BLaER1 treated with 17β-estradiol and CSF1 and Interleukin-3, amounts not matched to agents 10 nM and 100 nM (cell line): ENCODE measurements at regions not wholly inside any gene's neighbourhood (a gene's known extent, or its start where the extent isn't known, plus 50 kb on each side); places are given as distances from the start of the nearest gene placed in this dataset.

Source experiments
- H3K27ac ChIP-seq, 11 experiments: shearing (Covaris generic); formaldehyde crosslinking; 2 replicates each; pipeline ENCODE4 v1.8.1; 2022
- H3K27me3 ChIP-seq, 11 experiments: shearing (Covaris generic); formaldehyde crosslinking; 2 replicates each; pipeline ENCODE4 v1.8.1; 2022
- H3K36me3 ChIP-seq, 11 experiments: shearing (Covaris generic); formaldehyde crosslinking; 2 replicates each; pipeline ENCODE4 v1.8.1; 2022
- H3K4me1 ChIP-seq, 10 experiments: shearing (Covaris generic); formaldehyde crosslinking; 2 replicates each; pipeline ENCODE4 v1.8.1; 2022
- H3K4me2 ChIP-seq, 11 experiments: shearing (Covaris generic); formaldehyde crosslinking; 2 replicates each; pipeline ENCODE4 v1.8.1; 2022
- H3K4me3 ChIP-seq, 10 experiments: shearing (Covaris generic); formaldehyde crosslinking; 2 replicates each; pipeline ENCODE4 v1.8.1; 2022
- H3K9ac ChIP-seq, 11 experiments: shearing (Covaris generic); formaldehyde crosslinking; 2 replicates each; pipeline ENCODE4 v1.8.1; 2022
- H3K9me3 ChIP-seq, 11 experiments: shearing (Covaris generic); formaldehyde crosslinking; replicated peaks in 1 of 11; 2 replicates each; pipeline ENCODE4 v1.8.1; 2022
- H4K20me1 ChIP-seq, 11 experiments: shearing (Covaris generic); formaldehyde crosslinking; 2 replicates each; pipeline ENCODE4 v1.8.1; 2022
- Cebpa-rat ChIP-seq, 11 experiments: shearing (Covaris generic); IDR thresholded peaks; 2 replicates each; pipeline ENCODE4 v1.8.1; 2022

DNA sequence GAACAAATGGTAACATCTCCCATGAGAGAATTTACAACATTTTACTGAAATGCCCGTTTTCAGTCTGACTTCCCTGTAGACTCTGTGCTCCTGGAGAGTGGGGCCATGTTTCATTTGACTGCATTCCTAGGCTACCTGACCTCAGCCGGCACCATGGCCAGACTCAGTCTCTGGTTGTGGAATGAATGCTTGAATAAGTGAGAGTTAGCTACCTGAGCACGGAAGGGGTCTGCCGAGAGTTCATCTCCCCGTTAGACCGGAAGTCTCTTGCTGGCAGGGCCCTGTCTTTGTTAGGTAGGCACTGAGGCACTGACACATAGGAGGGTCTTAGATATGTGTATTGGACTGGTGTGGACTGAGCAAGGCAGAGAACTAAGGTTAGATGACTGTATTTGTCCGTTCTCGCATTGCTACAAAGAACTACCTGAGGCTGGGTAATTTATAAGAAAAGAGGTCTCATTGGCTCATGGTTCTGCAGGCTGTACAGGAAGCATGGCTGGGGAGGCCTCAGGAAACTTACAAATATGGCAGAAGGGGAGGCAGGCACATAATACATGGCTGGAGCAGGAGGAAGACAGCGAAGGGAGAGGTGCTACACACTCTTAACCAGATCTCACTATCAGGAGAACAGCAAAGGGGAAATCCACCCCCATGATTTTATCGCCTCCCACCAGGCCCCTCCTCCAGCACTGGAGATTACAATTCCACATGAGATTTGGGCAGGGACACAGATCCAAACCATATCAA lies 271.2 kb downstream of the GLI2 start:
- no peak overlapping the region for H3K9ac ChIP-seq
- no peaks in the 10 kb centered on the region for H3K36me3 ChIP-seq
- no peak for TF ChIP-seq Cebpa-rat (IDR thresholded peaks at IDR 0.05)
- H3K27me3 ChIP-seq, result no peaks in the 10 kb centered on the region
- H4K20me1 ChIP-seq, result no peaks in the 10 kb centered on the region
- no peak overlapping the region for H3K4me3 ChIP-seq
- H3K9me3 ChIP-seq, result peaks cover 0 to 13% (median 4%) of the 10 kb centered on the region in 11 experiments; a peak in 5 of 22 replicates
- H3K27ac ChIP-seq, result no peak overlapping the region
- no peak overlapping the region for H3K4me2 ChIP-seq
- H3K4me1 ChIP-seq, result peaks cover 0 to 3% (median 0%) of the 10 kb centered on the region in 10 experiments; a peak in 1 of 20 replicates

DNA sequence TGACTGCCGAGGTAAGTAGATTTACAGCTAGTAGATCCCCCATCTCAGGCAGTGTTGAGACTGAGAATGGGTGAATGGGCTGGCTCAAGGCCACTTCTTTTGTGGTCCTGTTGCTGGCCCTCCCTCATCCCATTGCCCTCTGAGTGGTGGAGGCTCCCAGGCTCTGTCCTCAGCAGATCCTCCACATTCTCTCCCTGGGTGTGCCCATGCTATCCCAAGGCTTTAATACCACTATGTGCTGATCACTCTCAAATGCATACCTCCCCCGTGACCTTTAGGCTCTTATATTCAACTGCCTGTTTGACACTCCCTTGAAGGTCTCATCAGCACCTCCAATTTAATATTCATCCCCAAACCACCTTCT lies 271.8 kb downstream of the GLI2 start:
- H3K9ac ChIP-seq, result no peak overlapping the region
- no peaks in the 10 kb centered on the region for H3K27me3 ChIP-seq
- no peak for TF ChIP-seq Cebpa-rat (IDR thresholded peaks at IDR 0.05)
- no peaks in the 10 kb centered on the region for H3K36me3 ChIP-seq
- peaks cover 0 to 3% (median 0%) of the 10 kb centered on the region in 10 experiments; a peak in 1 of 20 replicates for H3K4me1 ChIP-seq
- no peak overlapping the region for H3K27ac ChIP-seq
- H4K20me1 ChIP-seq, result no peaks in the 10 kb centered on the region
- H3K4me2 ChIP-seq, result no peak overlapping the region
- H3K9me3 ChIP-seq, result peaks cover 0 to 13% (median 4%) of the 10 kb centered on the region in 11 experiments; a peak in 5 of 22 replicates
- no peak overlapping the region for H3K4me3 ChIP-seq

DNA sequence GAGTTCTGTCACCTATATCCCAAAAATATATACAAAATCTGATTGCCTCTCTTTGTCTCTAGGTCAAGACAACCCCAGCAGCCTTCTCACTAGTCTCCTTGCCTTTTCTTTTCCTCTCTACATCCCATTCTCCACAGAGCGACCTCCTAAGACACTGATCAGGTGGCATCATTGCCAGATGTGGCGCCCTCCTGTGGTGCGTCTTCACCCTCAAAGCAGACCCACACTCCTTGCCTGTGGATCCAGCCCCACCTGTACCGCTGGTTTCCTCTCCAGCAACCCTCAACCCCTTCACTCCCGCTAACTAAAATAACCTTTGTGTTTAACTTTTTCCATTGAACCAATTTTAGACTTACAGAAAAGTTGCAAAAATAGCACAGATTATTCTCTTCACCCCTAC lies 273.3 kb downstream of the GLI2 start:
- H3K9ac ChIP-seq, result no peak overlapping the region
- H3K27ac ChIP-seq, result no peak overlapping the region
- no peak for TF ChIP-seq Cebpa-rat (IDR thresholded peaks at IDR 0.05)
- H3K36me3 ChIP-seq, result no peaks in the 10 kb centered on the region
- no peak overlapping the region for H3K4me2 ChIP-seq
- H3K9me3 ChIP-seq, result peaks cover 0 to 16% (median 4%) of the 10 kb centered on the region in 11 experiments; a peak in 8 of 22 replicates
- no peaks in the 10 kb centered on the region for H3K27me3 ChIP-seq
- peaks cover 0 to 3% (median 0%) of the 10 kb centered on the region in 10 experiments; a peak in 1 of 20 replicates for H3K4me1 ChIP-seq
- H3K4me3 ChIP-seq, result no peak overlapping the region
- no peaks in the 10 kb centered on the region for H4K20me1 ChIP-seq

DNA sequence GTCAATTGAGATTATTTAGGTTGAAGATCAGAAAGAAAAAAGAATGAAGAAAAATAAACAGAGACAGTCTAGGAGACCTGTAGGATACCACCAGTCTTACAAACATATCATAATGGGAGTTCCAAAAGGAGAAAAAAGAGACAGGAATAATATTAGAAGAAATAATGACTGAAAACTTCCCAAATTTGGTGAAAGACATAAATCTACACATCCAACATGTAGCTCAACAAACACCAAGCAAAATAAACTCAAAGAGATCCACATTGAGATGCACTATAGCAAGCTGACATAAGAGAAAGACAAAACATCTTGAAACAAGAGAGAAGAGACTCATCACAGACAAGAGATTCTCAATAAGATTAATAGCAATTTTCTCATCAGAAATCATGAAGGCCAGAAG lies 274.0 kb downstream of the TFCP2L1 start:
- Histone ChIP-seq H3K36me3 (no peaks in the 10 kb centered on the region), H3K27me3 (no peaks in the 10 kb centered on the region), H3K4me1 (peaks cover 0 to 3% (median 0%) of the 10 kb centered on the region in 10 experiments; a peak in 1 of 20 replicates), H3K27ac (no peak overlapping the region), H4K20me1 (no peaks in the 10 kb centered on the region), H3K9me3 (peaks cover 4 to 27% (median 11%) of the 10 kb centered on the region in 11 experiments; a peak in 13 of 22 replicates), H3K9ac (no peak overlapping the region), H3K4me3 (no peak overlapping the region), H3K4me2 (no peak overlapping the region)
- no peak for TF ChIP-seq Cebpa-rat (IDR thresholded peaks at IDR 0.05)

DNA sequence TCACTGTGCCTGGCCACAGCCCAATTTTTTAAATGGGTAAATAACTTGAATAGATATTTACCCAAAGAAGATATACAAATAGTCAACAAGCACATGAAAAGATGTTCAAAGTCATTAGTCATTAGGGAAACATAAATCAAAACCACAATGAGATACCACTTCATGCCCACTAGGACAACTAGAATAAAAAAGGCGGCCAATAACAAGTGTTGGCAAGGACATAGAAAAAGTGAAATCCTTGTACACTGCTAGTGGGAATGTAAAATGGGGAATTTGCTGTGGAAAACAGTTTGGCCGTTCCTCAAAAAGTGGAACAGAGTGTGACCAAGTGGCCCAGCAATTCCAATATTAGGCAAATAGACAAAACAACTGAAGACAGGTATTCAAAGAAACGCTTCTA lies 270.1 kb downstream of the TFCP2L1 start:
- no peaks in the 10 kb centered on the region for H3K27me3 ChIP-seq
- no peak overlapping the region for H3K27ac ChIP-seq
- no peaks in the 10 kb centered on the region for H4K20me1 ChIP-seq
- H3K4me2 ChIP-seq, result no peak overlapping the region
- no peak for TF ChIP-seq Cebpa-rat (IDR thresholded peaks at IDR 0.05)
- H3K9ac ChIP-seq, result no peak overlapping the region
- peaks cover 4 to 27% (median 11%) of the 10 kb centered on the region in 11 experiments; a peak in 13 of 22 replicates for H3K9me3 ChIP-seq
- H3K4me1 ChIP-seq, result no peaks in the 10 kb centered on the region
- no peak overlapping the region for H3K4me3 ChIP-seq
- no peaks in the 10 kb centered on the region for H3K36me3 ChIP-seq

DNA sequence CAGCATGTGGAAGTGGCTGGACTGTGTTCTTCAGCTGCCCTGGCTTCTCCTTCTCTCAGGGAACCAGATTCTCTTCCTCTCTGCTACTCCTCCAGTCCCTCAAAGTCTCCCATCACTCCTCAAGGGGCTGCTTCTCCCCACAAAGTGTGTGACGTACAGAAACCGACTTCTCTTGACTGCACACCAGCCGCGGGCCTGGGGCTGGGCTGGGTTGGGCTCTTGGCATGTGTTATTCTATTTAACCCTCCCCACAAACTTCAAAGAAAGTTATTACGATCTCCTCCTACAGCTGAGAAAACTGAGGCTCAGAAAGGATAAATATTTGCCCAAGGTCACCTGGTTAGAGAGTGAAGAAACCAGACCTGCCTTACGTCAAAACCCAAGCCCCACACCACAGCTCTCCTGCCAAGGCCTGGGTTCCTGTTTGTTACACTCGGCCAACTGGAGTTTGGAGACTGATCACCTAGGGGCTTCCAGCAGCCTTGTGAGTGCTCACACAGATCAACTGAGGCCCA lies 269.0 kb downstream of the TFCP2L1 start:
- no peak overlapping the region for H3K4me2 ChIP-seq
- H3K27ac ChIP-seq, result no peak overlapping the region
- H3K9me3 ChIP-seq, result peaks cover 1 to 23% (median 8%) of the 10 kb centered on the region in 11 experiments; a peak in 13 of 22 replicates
- no peak for TF ChIP-seq Cebpa-rat (IDR thresholded peaks at IDR 0.05)
- no peaks in the 10 kb centered on the region for H3K4me1 ChIP-seq
- no peaks in the 10 kb centered on the region for H3K36me3 ChIP-seq
- no peaks in the 10 kb centered on the region for H3K27me3 ChIP-seq
- H4K20me1 ChIP-seq, result no peaks in the 10 kb centered on the region
- H3K9ac ChIP-seq, result no peak overlapping the region
- H3K4me3 ChIP-seq, result no peak overlapping the region

DNA sequence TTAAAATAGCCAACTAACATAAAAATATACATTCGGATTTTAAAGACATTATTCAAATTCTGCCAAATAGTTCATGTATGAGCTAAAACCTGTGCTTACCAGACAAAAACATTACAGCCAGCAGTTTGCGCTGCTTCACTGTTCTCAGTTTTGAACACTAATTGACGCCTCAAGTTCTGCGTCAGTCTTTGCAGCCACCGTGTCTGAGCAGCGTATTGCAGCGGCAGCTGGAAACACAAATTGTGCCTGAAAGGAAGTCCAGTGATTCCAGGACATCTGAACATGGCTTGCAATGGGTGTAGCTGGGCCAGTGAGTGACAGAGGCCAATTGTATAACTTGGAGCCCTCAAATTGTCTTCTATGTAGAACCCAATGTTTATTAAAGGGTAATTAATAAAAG lies 267.6 kb downstream of the TFCP2L1 start:
- no peaks in the 10 kb centered on the region for H3K27me3 ChIP-seq
- peaks cover 0 to 14% (median 8%) of the 10 kb centered on the region in 11 experiments; a peak in 9 of 22 replicates for H3K9me3 ChIP-seq
- H3K9ac ChIP-seq, result no peak overlapping the region
- H3K4me1 ChIP-seq, result no peaks in the 10 kb centered on the region
- no peak overlapping the region for H3K27ac ChIP-seq
- no peaks in the 10 kb centered on the region for H3K36me3 ChIP-seq
- TF ChIP-seq Cebpa-rat (IDR thresholded peaks at IDR 0.05), result no peak
- H3K4me3 ChIP-seq, result no peak overlapping the region
- no peaks in the 10 kb centered on the region for H4K20me1 ChIP-seq
- H3K4me2 ChIP-seq, result no peak overlapping the region

DNA sequence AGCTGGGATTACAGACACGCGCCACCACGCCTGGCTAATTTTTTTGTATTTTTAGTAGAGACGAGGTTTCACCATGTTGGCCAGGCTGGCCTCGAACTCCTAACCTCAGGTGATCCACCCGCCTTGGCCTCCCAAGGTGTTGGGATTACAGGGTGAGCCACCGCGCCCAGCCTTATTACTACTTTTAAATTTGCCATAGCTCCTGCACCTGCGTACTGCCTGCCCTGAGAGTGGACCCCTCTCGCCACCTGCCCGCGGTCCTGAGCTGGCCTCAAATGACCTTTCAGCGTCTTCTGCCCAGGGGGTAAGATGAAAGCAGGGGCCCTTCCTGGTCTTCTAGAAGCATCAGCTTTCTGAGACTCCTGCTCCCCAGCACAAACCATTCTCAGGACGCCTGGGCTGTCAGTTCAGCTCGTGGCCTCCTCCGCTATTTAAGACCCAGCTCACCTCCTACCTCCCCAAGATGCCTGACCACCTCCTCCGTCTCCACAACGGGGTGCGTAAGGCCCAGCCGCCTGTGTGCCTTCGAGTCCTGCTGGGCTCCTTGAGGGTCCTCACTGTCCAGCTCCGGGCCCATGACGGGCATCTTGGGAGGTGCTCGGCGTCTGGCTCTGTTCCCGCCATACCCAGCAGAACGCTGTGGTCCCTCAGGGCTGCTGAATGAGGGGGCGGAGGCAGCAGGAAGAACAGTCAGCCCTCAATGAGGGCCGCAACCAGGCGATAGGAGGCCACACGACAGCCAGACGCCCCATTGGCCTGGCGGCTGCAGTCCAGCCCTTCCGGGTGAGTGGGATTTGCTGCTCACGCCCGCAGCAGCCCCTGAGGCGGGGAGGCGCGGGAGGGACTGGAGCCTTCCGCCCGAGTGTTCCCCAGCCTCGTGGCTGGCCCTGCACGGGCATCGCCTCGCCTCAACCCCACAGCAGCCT lies 266.6 kb downstream of the TFCP2L1 start:
- TF ChIP-seq Cebpa-rat (IDR thresholded peaks at IDR 0.05), result no peak
- H3K9ac ChIP-seq, result no peak overlapping the region
- no peak overlapping the region for H3K4me3 ChIP-seq

DNA sequence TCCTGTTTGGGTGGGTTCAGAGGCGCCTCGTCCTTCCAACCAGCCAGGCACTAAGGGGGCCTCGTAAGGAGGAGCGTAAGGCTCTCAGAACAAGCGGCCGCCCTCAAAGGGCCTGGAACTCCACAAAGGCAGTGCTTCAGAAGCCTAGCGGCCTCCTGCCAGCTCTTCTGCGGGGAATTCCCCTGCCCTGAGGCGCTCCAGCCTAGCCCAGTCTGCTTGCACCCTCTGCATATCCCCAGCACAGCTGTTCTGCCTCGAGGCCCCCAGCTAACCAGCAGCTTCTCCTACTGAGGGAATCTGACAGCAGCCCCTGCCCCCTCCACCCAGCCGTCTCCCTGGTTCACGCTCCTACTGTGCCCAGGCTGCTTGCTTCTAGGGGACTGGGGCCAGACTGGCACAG lies 265.9 kb downstream of the TFCP2L1 start:
- H4K20me1 ChIP-seq, result no peaks in the 10 kb centered on the region
- no peak overlapping the region for H3K4me3 ChIP-seq
- no peaks in the 10 kb centered on the region for H3K4me1 ChIP-seq
- peaks cover 0 to 11% (median 6%) of the 10 kb centered on the region in 11 experiments; a peak in 9 of 22 replicates for H3K9me3 ChIP-seq
- no peak for TF ChIP-seq Cebpa-rat (IDR thresholded peaks at IDR 0.05)
- H3K27me3 ChIP-seq, result no peaks in the 10 kb centered on the region
- no peak overlapping the region for H3K27ac ChIP-seq
- H3K4me2 ChIP-seq, result no peak overlapping the region
- no peaks in the 10 kb centered on the region for H3K36me3 ChIP-seq
- H3K9ac ChIP-seq, result no peak overlapping the region

More for the DNA sequence above, 266.6 kb downstream of the TFCP2L1 start:
- Histone ChIP-seq H4K20me1 (no peaks in the 10 kb centered on the region), H3K27me3 (no peaks in the 10 kb centered on the region), H3K27ac (no peak overlapping the region), H3K4me2 (no peak overlapping the region), H3K9me3 (peaks cover 0 to 14% (median 8%) of the 10 kb centered on the region in 11 experiments; a peak in 9 of 22 replicates), H3K4me1 (no peaks in the 10 kb centered on the region), H3K36me3 (no peaks in the 10 kb centered on the region)
